WTC11 (cell line): ENCODE measurements at regions not wholly inside any gene's neighbourhood (a gene's known extent, or its start where the extent isn't known, plus 50 kb on each side); places are given as distances from the start of the nearest gene placed in this dataset.

Source experiments
- ATAC-seq: fragments of 200-7000 bp; cut with Tn5 transposase; 2 replicates; pipeline ENCODE4 v1.10.0; 2021; ENCODE audit warnings: mild to moderate bottlenecking, moderate library complexity
- CTCF ChIA-PET: fragments of 300-600 bp; sonication (Branson Sonifier 250); formaldehyde crosslinking; loops from one replicate; lab custom pipeline; 2021; ENCODE audit warnings: antibody characterized with exemption; lab: Charles Lee
- POLR2A ChIA-PET: fragments of 350-600 bp; sonication (Branson Sonifier 250); formaldehyde crosslinking; loops from one replicate; lab custom pipeline; 2021; ENCODE audit warnings: antibody characterized with exemption; lab: Charles Lee
- DNase-seq: peaks from one replicate; pipeline ENCODE4 v3.0.0; 2021; ENCODE audit warnings: low spot score
- H3K27ac Mint-ChIP-seq: 2 replicates; pipeline ENCODE4 v1.8.0; 2021; ENCODE audit warnings: mixed read lengths
- H3K27me3 Mint-ChIP-seq: 2 replicates; pipeline ENCODE4 v1.8.0; 2021; ENCODE audit warnings: low read depth, mild to moderate bottlenecking, moderate library complexity, mixed read lengths
- H3K36me3 Mint-ChIP-seq: 2 replicates; pipeline ENCODE4 v1.8.0; 2021; ENCODE audit warnings: mixed read lengths
- H3K4me1 Mint-ChIP-seq: 2 replicates; pipeline ENCODE4 v1.8.0; 2022; ENCODE audit warnings: mixed read lengths
- H3K4me3 Mint-ChIP-seq: 2 replicates; pipeline ENCODE4 v1.8.0; 2021; ENCODE audit warnings: mild to moderate bottlenecking, moderate library complexity, mixed read lengths
- H3K9me3 Mint-ChIP-seq: 2 replicates; pipeline ENCODE4 v1.8.0; 2021; ENCODE audit warnings: mixed read lengths
- ATF6 ChIP-seq: sonication (generic); formaldehyde crosslinking; IDR thresholded peaks from 2 replicates; pipeline ENCODE4 v1.8.1; 2023; ENCODE audit warnings: mild to moderate bottlenecking, missing genetic modification reagents
- CREB1 ChIP-seq: sonication (generic); formaldehyde crosslinking; IDR thresholded peaks from 2 replicates; pipeline ENCODE4 v1.8.0; 2023; ENCODE audit warnings: mild to moderate bottlenecking, missing genetic modification reagents
- E2F5 ChIP-seq: sonication (generic); formaldehyde crosslinking; IDR thresholded peaks from 2 replicates; pipeline ENCODE4 v1.8.1; 2022; ENCODE audit warnings: mild to moderate bottlenecking, moderate library complexity, missing genetic modification reagents
- EMX1 ChIP-seq: fragments of 250-450 bp; sonication (Bioruptor Pico); IDR thresholded peaks from 2 replicates; pipeline ENCODE4 v1.8.0; 2021; ENCODE audit warnings: mild to moderate bottlenecking
- FOXP1 ChIP-seq: sonication (generic); formaldehyde crosslinking; IDR thresholded peaks from 2 replicates; pipeline ENCODE4 v1.8.0; 2022; ENCODE audit warnings: missing genetic modification reagents, mild to moderate bottlenecking, moderate library complexity, borderline replicate concordance
- FOXP4 ChIP-seq: sonication (generic); formaldehyde crosslinking; IDR thresholded peaks from 2 replicates; pipeline ENCODE4 v1.8.0; 2022; ENCODE audit warnings: mild to moderate bottlenecking, missing genetic modification reagents
- JUN ChIP-seq: sonication (generic); formaldehyde crosslinking; IDR thresholded peaks from 2 replicates; pipeline ENCODE4 v1.8.0; 2023; ENCODE audit warnings: mild to moderate bottlenecking, missing genetic modification reagents
- MAX ChIP-seq: sonication (generic); formaldehyde crosslinking; IDR thresholded peaks from 2 replicates; pipeline ENCODE4 v1.8.0; 2022; ENCODE audit warnings: mild to moderate bottlenecking, missing genetic modification reagents
- NR2C2 ChIP-seq: sonication (generic); formaldehyde crosslinking; IDR thresholded peaks from 2 replicates; pipeline ENCODE4 v1.8.0; 2022; ENCODE audit warnings: mild to moderate bottlenecking, missing genetic modification reagents
- STAT6 ChIP-seq: sonication (generic); formaldehyde crosslinking; conservative IDR thresholded peaks from 2 replicates; pipeline ENCODE4 v1.8.1; 2023; ENCODE audit warnings: mild to moderate bottlenecking, low read depth, missing genetic modification reagents, moderate library complexity
- USF1 ChIP-seq: sonication (generic); formaldehyde crosslinking; IDR thresholded peaks from 2 replicates; pipeline ENCODE4 v1.8.0; 2022; ENCODE audit warnings: mild to moderate bottlenecking, missing genetic modification reagents
- ZBTB43 ChIP-seq: sonication (generic); formaldehyde crosslinking; IDR thresholded peaks from 2 replicates; pipeline ENCODE4 v1.8.1; 2023; ENCODE audit warnings: mild to moderate bottlenecking, missing genetic modification reagents
- ZNF232 ChIP-seq: sonication (generic); formaldehyde crosslinking; IDR thresholded peaks from 2 replicates; pipeline ENCODE4 v1.8.0; 2022; ENCODE audit warnings: mild to moderate bottlenecking, missing genetic modification reagents
- ZNF425 ChIP-seq: fragments of 250-450 bp; sonication (Bioruptor Pico); conservative IDR thresholded peaks from 2 replicates; pipeline ENCODE4 v1.9.0; 2021; ENCODE audit warnings: mild to moderate bottlenecking

- TF ChIP-seq ZNF425 (CRISPR knock-in tag) (no peak), E2F5 (CRISPR knock-in tag) (no peak), MAX (no peak), CREB1 (no peak), USF1 (no peak), EMX1 (CRISPR knock-in tag) (no peak), ZNF232 (CRISPR knock-in tag) (no peak), JUN (CRISPR knock-in tag) (no peak), FOXP1 (CRISPR knock-in tag) (no peak), ZBTB43 (CRISPR knock-in tag) (no peak), STAT6 (CRISPR knock-in tag) (no peak), NR2C2 (CRISPR knock-in tag) (no peak), ATF6 (CRISPR knock-in tag) (no peak), FOXP4 (CRISPR knock-in tag) (no peak)
- DNase-seq (no peak), ATAC-seq (no peak)
- H3K4me1 Mint-ChIP-seq, result no peaks in the 10 kb centered on the region
- H3K27ac Mint-ChIP-seq, result no peak overlapping the region
- H3K27me3 Mint-ChIP-seq, result peaks cover 11% of the 10 kb centered on the region
- H3K4me3 Mint-ChIP-seq, result no peak overlapping the region
- H3K36me3 Mint-ChIP-seq, result no peaks in the 10 kb centered on the region
- ChIA-PET CTCF (interaction anchor here (0.7 kb wide), 1 partner anchor 54 kb away, joined by 3 read pairs; no protein-coding TSS in a partner anchor), POLR2A (no interaction called here)
- no peaks in the 10 kb centered on the region for H3K9me3 Mint-ChIP-seq
Observed at GRCh38 chr11:115941044-115941443, 436.8 kb upstream of the CADM1 start.
